GM13977 (cell line): ENCODE measurements at regions not wholly inside any gene's neighbourhood (a gene's known extent, or its start where the extent isn't known, plus 50 kb on each side); places are given as distances from the start of the nearest gene placed in this dataset.
"Not testable (repeated sequence)": the region's sequence is repeated elsewhere in the genome, so short reads cannot be mapped to it uniquely, and the experiment has no call there.

Source experiments
- DNase-seq: peaks from one replicate; pipeline ENCODE4 v3.0.0; 2012; ENCODE audit warnings: low spot score
- in situ Hi-C: fragments of 300-500 bp; cut with MboI; formaldehyde crosslinking; loops from one replicate; pipeline ENCODE4 v1.12.0; 2022; ENCODE audit warnings: low sequenced_read_pairs, low pct_unique_long_range_greater_than_20kb, mixed read lengths, inconsistent platforms; ENCODE audit not compliant: unreplicated experiment
- TF ChIP-seq, protein P1 (sequence below): IDR thresholded peaks from 2 replicates; pipeline ENCODE4 v1.5.1; 2012; ENCODE audit warnings: mild to moderate bottlenecking, control low read depth; ENCODE audit not compliant: insufficient read depth; ENCODE audit errors: extremely low read depth, missing control alignments

DNA sequence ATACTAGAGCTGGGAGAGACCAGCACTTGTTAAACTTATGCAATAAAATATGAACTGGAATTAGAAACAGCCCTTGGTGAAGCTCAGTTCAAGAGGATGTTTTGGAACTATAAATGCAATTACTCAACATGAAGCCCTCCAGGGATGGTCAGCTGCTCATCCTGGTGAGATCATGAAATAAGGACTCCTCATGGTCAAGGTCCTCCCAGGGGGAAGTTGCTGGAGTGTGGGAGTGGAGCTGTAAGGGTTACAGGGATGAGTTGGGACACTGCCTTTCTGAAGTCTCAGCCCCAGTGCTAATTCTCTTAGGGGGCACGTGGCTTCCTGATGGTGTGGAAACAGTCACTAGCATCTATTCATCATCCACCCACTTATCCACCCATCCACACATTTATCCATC lies 301.7 kb upstream of the SFSWAP start:
- DNase-seq = no peak
- in situ Hi-C loops = no loop called here
- TF ChIP-seq, protein P1, sequence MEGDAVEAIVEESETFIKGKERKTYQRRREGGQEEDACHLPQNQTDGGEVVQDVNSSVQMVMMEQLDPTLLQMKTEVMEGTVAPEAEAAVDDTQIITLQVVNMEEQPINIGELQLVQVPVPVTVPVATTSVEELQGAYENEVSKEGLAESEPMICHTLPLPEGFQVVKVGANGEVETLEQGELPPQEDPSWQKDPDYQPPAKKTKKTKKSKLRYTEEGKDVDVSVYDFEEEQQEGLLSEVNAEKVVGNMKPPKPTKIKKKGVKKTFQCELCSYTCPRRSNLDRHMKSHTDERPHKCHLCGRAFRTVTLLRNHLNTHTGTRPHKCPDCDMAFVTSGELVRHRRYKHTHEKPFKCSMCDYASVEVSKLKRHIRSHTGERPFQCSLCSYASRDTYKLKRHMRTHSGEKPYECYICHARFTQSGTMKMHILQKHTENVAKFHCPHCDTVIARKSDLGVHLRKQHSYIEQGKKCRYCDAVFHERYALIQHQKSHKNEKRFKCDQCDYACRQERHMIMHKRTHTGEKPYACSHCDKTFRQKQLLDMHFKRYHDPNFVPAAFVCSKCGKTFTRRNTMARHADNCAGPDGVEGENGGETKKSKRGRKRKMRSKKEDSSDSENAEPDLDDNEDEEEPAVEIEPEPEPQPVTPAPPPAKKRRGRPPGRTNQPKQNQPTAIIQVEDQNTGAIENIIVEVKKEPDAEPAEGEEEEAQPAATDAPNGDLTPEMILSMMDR = no peak

DNA sequence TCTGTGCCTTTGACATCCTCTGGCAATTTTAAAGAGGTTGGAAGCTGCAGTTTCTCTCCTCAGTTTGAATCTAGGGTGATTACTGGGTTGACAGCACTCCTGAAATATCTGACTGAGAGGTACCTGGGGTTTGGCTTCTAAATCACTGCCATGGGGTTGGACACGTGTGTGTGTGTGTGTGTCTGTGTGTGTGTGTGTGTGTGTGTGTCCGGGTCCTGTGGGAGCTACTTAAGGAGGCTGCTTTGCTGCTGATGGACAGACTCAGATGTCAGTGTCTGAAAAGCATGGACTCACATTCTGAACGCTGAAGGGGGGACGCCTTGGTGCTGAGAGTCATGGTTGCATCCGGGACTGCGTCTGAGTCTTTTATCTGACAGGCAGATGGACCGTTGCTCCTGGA lies 299.1 kb upstream of the SFSWAP start:
- in situ Hi-C loops, DNase-seq: not testable (repeated sequence)

DNA sequence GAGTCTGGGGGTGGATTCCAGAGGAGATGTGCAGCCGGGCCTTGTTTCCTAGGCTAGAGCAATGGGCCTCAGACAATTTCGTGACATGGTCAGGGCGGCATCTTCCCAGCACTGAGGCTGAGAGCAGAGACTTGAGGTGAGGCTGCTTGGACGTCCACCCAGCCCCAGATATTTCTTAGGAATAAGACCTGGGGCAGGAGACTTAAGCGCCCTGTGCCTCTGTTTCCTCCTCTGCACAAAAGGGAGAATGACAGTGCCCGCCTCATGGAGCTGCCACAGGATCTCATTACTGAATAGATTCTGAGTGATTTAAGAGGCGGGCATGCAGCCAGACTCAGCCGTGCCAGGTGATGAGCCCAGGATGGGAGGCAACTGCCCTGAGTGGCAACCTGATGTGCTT lies 297.9 kb upstream of the SFSWAP start:
- in situ Hi-C loops = no loop called here
- no peak for DNase-seq
- TF ChIP-seq, protein P1 = no peak

DNA sequence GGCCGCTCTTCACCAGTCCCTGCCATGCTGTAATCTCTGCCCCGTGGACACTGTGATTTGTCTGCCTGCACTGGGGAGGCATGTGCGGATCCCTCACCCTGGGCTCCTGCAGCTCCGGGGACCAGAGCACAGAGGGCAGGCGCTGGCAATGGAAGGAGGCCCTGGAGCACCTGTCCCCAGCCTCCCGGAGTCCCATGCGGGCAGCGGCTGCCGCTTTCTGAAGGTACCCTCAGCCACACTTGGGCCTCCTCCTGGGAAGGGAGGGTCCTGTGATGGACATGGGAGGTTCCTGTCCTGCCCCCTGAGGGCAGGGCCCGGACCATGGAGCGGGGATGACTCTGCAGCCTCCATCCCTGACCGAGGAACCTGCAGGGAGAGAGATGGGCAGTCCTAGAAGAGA lies 297.4 kb upstream of the SFSWAP start:
- in situ Hi-C loops = no loop called here
- no peak for DNase-seq
- TF ChIP-seq, protein P1 = no peak

DNA sequence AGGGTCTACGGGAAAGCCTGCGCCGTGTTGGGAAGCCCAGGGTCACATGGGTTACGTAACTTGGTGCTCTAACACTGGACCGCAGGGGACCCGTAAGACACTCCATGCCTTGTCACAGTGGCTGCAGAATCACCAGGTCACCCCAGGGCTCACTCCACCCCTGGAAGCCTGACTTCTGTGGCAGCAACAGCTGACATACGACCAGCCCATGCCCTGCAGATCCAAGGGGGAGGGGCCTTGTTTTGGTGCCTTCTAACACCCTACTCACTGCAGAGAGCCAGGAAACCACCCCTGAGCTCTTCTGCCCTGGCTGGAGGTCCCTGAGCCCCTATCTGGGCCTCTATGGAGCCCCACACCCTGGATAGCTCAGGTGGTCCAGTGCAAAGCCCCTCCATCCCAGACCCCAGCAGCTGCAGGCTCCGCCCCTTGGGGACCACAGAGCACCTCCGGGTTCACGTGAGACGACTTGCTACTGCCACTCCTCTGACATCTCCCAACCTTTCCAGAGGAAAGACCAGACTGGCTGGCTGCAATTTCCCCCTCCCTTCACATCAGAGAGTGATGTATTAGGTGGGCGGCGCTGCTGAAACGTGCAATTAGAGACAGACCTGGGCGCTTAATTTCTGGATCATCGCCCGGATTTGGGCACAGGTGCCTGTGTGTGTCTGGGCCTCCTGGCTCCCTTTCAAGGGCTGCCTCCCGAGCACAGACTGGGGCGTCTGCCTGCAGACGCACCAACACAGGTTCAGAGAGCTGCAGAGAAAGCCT lies 296.6 kb upstream of the SFSWAP start:
- DNase-seq, in situ Hi-C loops: not testable (repeated sequence)

DNA sequence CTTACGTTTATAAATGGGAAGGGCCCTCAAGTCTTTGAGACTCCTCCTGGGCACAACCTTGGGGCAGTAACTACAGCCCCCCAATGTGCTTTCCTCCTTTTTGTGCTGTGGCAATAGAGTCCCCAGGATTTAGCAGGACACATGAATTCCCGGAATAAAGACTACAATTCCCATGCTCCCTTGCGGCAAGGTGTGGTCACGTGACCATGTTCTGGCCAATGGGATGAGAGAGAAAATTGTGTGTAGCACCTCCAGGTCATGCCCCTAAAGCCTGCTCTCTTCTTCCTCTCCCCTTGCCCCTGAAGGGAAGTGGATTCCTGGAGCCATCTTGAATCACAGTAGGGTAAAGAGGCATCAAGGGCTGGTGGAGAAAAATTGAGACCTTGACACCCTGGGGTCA lies 295.1 kb upstream of the SFSWAP start:
- TF ChIP-seq, protein P1 = no peak
- in situ Hi-C loops = no loop called here
- no peak for DNase-seq

DNA sequence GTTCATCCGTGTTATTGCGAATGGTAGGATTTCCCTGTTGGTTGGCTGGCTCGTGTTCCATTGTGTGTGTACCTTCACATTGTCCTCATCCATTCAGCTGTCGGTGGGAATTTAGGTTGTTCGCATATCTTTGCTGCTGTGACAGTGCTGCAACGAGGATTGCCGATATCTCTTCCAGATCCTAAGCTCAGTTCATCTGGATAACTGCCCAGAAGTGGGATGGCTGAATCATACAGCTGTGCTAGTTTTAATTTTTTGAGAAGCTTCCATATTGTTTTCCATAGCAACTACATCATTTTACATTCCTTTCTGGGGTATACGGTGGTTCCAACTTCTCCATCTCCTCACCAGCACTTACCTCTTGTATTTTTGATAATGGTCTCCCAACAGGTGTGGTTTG lies 292.8 kb upstream of the SFSWAP start:
- DNase-seq = no peak
- in situ Hi-C loops = no loop called here
- TF ChIP-seq, protein P1 = no peak

DNA sequence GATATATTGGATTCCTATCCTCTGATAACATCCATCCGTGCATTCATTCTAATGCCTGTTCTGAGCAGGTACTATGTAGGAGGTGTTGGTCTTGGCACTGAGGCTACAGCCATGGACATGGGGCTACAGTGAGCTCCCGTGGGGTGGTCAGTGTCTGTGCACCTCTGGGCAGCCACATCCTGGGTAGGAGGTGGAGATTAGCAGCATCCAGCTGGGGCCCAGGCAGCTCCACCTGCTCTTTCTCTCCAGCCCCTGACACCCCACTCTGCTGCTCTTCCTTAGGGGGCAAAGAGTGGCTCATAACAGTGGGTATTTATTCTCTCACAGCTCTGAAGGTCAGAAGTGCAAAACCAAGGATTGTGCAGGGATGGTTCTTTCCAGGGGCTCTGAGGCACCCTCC lies 292.0 kb upstream of the SFSWAP start:
- DNase-seq = no peak
- in situ Hi-C loops = no loop called here
- TF ChIP-seq, protein P1 = no peak
